NT2/D1 (cell line): ENCODE measurements at regions not wholly inside any gene's neighbourhood (a gene's known extent, or its start where the extent isn't known, plus 50 kb on each side); places are given as distances from the start of the nearest gene placed in this dataset.

Source experiments
- SUZ12 ChIP-seq: IDR thresholded peaks from 2 replicates; pipeline ENCODE4 v1.6.1; 2011; ENCODE audit not compliant: insufficient read length, insufficient read depth; ENCODE audit errors: extremely low read depth
- YY1 ChIP-seq: IDR thresholded peaks from 2 replicates; pipeline ENCODE4 v1.6.1; 2011; ENCODE audit not compliant: insufficient read length, insufficient read depth

- TF ChIP-seq SUZ12 (no peak), YY1 (no peak)
Measured at GRCh38 chr22:48567213-48567975, 1260.3 kb downstream of the BRD1 start.
